ENCODE measurements at regions not wholly inside any gene's neighbourhood (a gene's known extent, or its start where the extent isn't known, plus 50 kb on each side); places are given as distances from the start of the nearest gene placed in this dataset.

DNA sequence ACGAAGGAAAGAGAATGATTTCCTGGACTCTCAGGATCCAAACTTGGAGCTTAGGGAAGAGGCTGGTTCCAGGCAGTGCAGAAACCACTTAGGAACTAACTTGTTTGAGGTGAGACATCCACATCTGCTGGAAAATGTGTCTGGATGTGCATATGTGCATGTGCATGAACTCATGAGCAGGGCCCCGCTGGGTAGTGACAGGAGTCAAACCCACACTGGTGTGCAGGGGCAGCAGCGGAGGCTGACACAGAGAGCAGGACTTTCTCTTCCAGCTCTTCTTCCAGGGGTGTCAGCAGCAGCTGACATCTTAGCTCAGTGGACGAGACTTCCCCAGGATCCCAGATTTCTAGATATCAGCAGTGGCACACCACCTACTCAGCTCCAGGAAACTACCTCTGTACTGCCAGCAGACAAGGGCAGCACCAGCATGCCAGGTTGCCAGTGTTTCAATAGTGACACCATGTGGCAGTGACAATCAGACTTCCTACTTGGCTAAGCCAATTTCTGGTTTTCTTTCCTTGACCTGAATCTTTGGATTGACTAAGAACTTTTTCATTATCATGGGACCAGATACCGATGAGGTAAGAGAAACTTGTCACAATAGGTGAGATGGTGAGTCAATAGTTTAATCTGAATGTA is 227.5 kb upstream of the ZC3H12C start:
- H3K9me3 ChIP-seq (replicated peaks; ENCODE audit: low read length): no peaks in the 10 kb centered on the region
- H3K4me1 ChIP-seq (ENCODE audit: control insufficient read depth, insufficient read depth, low read length): no peaks in the 10 kb centered on the region
- H3K9ac ChIP-seq (ENCODE audit: low read depth, low read length): no peak overlapping the region
- H3K36me3 ChIP-seq (ENCODE audit: insufficient read depth, low read length): no peaks in the 10 kb centered on the region
- H3K27me3 ChIP-seq (ENCODE audit: control insufficient read depth, insufficient read depth, low read length): no peaks in the 10 kb centered on the region
- no peak overlapping the region for H3K4me2 ChIP-seq (ENCODE audit: low read length)
- no peak overlapping the region for H3K4me3 ChIP-seq (ENCODE audit: low read length)

DNA sequence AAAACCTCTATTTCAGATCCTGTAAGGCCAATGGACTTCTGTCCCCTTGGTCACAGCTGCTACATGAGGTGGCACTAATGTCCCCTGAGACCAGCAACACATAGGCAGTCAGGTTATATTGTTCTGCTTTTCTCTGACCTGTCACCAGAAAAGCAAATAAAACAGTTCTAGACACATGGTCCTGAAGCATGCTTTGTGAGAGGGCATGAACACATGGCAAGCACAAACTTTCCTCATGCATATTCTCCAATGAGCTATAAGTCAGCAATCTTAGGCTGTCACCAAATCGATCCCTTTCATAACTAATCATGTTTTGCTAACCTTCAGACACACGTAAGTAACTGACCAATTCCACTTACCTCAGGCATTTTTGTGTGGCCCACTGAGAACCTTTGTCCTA is 225.4 kb upstream of the ZC3H12C start:
- H3K4me2 ChIP-seq (ENCODE audit: low read length): no peak overlapping the region
- no peaks in the 10 kb centered on the region for H3K36me3 ChIP-seq (ENCODE audit: insufficient read depth, low read length)
- no peaks in the 10 kb centered on the region for H3K4me1 ChIP-seq (ENCODE audit: control insufficient read depth, insufficient read depth, low read length)
- no peaks in the 10 kb centered on the region for H3K27me3 ChIP-seq (ENCODE audit: control insufficient read depth, insufficient read depth, low read length)
- no peak overlapping the region for H3K9ac ChIP-seq (ENCODE audit: low read depth, low read length)
- H3K9me3 ChIP-seq (replicated peaks; ENCODE audit: low read length): no peaks in the 10 kb centered on the region
- H3K4me3 ChIP-seq (ENCODE audit: low read length): no peak overlapping the region

DNA sequence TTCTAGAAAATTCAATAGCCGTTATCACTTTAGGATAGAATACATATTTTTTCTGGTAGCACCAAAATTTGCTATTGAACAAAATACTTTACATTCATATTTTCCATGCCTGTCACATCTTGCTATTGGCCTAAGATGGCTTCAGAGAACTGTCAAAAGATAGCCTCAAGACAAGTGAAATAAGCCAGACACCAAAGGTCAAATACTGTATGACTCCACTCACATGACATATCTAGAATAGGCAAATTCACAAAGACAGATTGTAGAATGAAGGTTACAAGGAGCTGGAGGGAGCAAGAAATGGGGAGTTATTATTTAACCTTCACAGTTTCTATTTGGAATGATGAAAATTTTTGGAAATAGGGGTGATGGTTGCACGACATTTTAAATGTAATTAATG is 223.7 kb upstream of the ZC3H12C start:
- H3K9ac ChIP-seq (ENCODE audit: low read depth, low read length): no peak overlapping the region
- H3K27me3 ChIP-seq (ENCODE audit: control insufficient read depth, insufficient read depth, low read length): no peaks in the 10 kb centered on the region

DNA sequence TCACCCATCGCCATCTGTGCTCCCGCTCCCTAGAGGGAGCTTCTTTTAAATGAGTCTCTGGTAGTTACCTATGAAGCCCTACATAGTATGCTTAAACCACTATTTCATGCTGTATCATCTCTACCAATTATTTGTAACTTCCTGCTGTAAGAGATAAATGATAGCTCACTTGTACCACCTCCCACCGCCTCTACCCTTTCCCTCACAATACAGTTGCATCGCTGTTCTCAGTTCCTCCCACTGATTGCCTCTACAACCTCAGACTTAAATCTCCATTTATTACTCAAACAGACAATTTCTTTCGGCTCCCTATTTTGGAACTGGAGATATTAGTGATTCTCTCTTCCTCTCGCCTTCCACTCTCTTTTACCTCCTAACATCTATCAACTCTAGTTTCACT is 222.9 kb upstream of the ZC3H12C start:
- Histone ChIP-seq H3K4me2 (ENCODE audit: low read length) (no peak overlapping the region), H3K9me3 (replicated peaks; ENCODE audit: low read length) (no peaks in the 10 kb centered on the region), H3K4me3 (ENCODE audit: low read length) (no peak overlapping the region)

More for the DNA sequence above, 223.7 kb upstream of the ZC3H12C start:
- Histone ChIP-seq H3K4me2 (ENCODE audit: low read length) (no peak overlapping the region), H3K4me1 (ENCODE audit: control insufficient read depth, insufficient read depth, low read length) (no peaks in the 10 kb centered on the region), H3K4me3 (ENCODE audit: low read length) (no peak overlapping the region), H3K36me3 (ENCODE audit: insufficient read depth, low read length) (no peaks in the 10 kb centered on the region), H3K9me3 (replicated peaks; ENCODE audit: low read length) (no peaks in the 10 kb centered on the region)

DNA sequence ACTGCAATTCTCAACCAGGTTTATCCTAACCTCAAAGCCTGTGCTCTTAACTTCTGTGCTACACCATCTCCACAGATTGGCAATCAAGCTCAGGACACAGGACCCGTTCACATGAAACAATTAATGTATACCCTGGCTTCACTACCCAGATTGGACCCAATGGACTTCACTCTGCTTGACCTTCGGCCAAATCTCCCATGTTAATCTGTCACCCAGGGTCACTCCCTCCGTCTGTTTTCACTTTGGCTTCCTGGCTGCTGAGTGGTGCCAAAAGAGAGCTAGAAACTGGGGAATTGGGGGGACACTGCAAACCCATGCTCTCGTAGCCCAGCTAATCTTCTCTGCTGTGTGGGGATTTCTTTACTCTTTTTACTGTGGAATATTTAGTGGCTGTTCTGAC is 216.1 kb upstream of the ZC3H12C start:
- Histone ChIP-seq H3K4me1 (ENCODE audit: control insufficient read depth, insufficient read depth, low read length) (no peaks in the 10 kb centered on the region), H3K36me3 (ENCODE audit: insufficient read depth, low read length) (no peaks in the 10 kb centered on the region), H3K9ac (ENCODE audit: low read depth, low read length) (no peak overlapping the region), H3K4me2 (ENCODE audit: low read length) (no peak overlapping the region), H3K4me3 (ENCODE audit: low read length) (no peak overlapping the region), H3K27me3 (ENCODE audit: control insufficient read depth, insufficient read depth, low read length) (no peaks in the 10 kb centered on the region), H3K9me3 (replicated peaks; ENCODE audit: low read length) (no peaks in the 10 kb centered on the region)

More for the DNA sequence above, 222.9 kb upstream of the ZC3H12C start:
- Histone ChIP-seq H3K4me1 (ENCODE audit: control insufficient read depth, insufficient read depth, low read length) (no peaks in the 10 kb centered on the region), H3K9ac (ENCODE audit: low read depth, low read length) (no peak overlapping the region), H3K36me3 (ENCODE audit: insufficient read depth, low read length) (no peaks in the 10 kb centered on the region), H3K27me3 (ENCODE audit: control insufficient read depth, insufficient read depth, low read length) (no peaks in the 10 kb centered on the region)

DNA sequence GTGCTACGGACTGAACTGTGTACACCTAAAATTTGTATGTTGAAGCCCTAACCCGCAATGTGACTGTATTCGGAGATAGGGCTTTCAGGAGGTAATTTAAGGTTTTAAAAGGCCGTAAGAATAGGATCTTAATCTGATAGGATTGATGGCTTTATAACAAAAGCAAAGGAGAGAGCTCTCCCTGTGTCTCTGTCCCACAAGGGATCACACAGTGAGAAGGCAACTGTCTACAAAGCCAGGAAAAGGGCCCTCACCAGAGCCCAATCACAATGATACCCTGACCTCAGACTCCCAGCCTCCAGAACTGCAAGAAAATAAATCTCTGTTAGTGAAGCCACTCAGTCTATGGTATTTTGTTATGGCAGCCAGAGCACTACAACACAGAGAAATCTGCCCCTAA is 208.7 kb upstream of the ZC3H12C start:
- no peaks in the 10 kb centered on the region for H3K4me1 ChIP-seq (ENCODE audit: control insufficient read depth, insufficient read depth, low read length)
- H3K36me3 ChIP-seq (ENCODE audit: insufficient read depth, low read length): no peaks in the 10 kb centered on the region
- H3K4me2 ChIP-seq (ENCODE audit: low read length): no peak overlapping the region
- no peak overlapping the region for H3K4me3 ChIP-seq (ENCODE audit: low read length)
- H3K27me3 ChIP-seq (ENCODE audit: control insufficient read depth, insufficient read depth, low read length): peaks cover 5% of the 10 kb centered on the region
- H3K9ac ChIP-seq (ENCODE audit: low read depth, low read length): no peak overlapping the region
- H3K9me3 ChIP-seq (replicated peaks; ENCODE audit: low read length): no peaks in the 10 kb centered on the region

DNA sequence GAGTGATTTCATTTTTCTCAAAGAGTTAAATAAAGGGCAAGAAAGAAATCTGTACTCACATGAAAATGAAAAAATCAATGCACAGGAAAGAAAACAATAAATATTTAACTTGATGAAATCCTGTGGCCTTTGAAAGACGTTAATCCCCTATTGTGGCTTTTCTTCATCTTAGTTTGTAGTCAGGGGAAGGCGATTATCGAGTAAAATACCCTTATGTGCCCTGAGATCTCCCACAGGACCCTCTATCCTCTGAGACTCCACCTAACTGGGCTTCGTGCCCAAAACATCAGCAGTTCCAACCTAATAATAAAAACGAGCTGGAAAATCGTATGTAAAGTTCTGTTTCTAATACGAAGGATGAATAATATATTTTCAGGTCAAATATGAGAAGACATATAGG is 208.2 kb upstream of the ZC3H12C start:
- peaks cover 5% of the 10 kb centered on the region for H3K27me3 ChIP-seq (ENCODE audit: control insufficient read depth, insufficient read depth, low read length)

DNA sequence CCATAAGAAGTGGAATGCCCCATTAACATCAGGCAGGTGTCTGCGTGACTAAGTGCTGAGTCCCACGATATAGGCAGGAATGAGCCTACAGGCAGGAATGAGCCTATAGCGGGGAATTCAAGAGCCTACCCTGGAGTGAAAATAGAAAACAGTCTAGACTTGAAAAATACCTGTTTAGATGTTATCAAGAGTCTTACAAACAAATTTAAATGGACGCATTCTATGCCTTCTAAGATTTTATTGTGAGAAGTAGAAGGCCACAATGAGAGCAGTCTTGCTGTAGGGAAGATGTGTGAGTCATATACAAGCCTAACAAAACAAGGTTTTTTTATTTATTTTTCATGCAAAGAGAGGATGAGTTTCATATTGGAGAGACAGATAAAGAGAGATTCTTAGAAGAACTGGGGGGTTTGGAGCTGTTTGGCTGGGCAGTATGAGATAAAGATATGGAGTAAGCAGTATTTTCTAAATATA is 200.8 kb upstream of the ZC3H12C start:
- no peaks in the 10 kb centered on the region for H3K36me3 ChIP-seq (ENCODE audit: insufficient read depth, low read length)
- no peak overlapping the region for H3K9ac ChIP-seq (ENCODE audit: low read depth, low read length)
- H3K4me3 ChIP-seq (ENCODE audit: low read length): no peak overlapping the region

More for the DNA sequence above, 208.2 kb upstream of the ZC3H12C start:
- H3K4me1 ChIP-seq (ENCODE audit: control insufficient read depth, insufficient read depth, low read length): no peaks in the 10 kb centered on the region
- H3K9me3 ChIP-seq (replicated peaks; ENCODE audit: low read length): no peaks in the 10 kb centered on the region
- no peak overlapping the region for H3K4me3 ChIP-seq (ENCODE audit: low read length)
- no peak overlapping the region for H3K4me2 ChIP-seq (ENCODE audit: low read length)
- no peak overlapping the region for H3K9ac ChIP-seq (ENCODE audit: low read depth, low read length)
- H3K36me3 ChIP-seq (ENCODE audit: insufficient read depth, low read length): no peaks in the 10 kb centered on the region

DNA sequence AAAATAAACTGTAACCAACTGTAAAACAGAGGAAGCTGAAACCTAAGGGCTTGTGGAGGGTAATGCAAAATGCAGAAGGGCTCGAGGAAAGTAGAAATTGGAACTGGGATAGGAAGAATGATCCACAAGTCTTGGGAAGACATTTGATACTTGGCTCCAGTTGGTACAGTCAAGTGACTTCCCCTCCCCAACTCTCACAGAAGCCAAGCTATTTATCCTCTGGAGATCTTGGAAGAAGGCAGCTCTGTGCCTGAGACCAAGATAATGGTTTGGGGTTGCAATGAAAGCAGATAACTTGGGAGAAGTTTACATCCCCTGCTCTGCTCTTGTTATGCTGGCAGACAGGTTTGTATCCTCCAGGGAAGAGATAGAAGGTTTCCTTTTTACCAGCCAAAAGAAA is 198.9 kb upstream of the ZC3H12C start:
- no peaks in the 10 kb centered on the region for H3K9me3 ChIP-seq (replicated peaks; ENCODE audit: low read length)
- no peak overlapping the region for H3K9ac ChIP-seq (ENCODE audit: low read depth, low read length)
- no peaks in the 10 kb centered on the region for H3K36me3 ChIP-seq (ENCODE audit: insufficient read depth, low read length)
- H3K27me3 ChIP-seq (ENCODE audit: control insufficient read depth, insufficient read depth, low read length): peaks cover 8% of the 10 kb centered on the region
- H3K4me1 ChIP-seq (ENCODE audit: control insufficient read depth, insufficient read depth, low read length): no peaks in the 10 kb centered on the region
- H3K4me2 ChIP-seq (ENCODE audit: low read length): no peak overlapping the region
- H3K4me3 ChIP-seq (ENCODE audit: low read length): no peak overlapping the region

More for the DNA sequence above, 200.8 kb upstream of the ZC3H12C start:
- Histone ChIP-seq H3K27me3 (ENCODE audit: control insufficient read depth, insufficient read depth, low read length) (peaks cover 10% of the 10 kb centered on the region), H3K4me2 (ENCODE audit: low read length) (no peak overlapping the region), H3K4me1 (ENCODE audit: control insufficient read depth, insufficient read depth, low read length) (no peaks in the 10 kb centered on the region), H3K9me3 (replicated peaks; ENCODE audit: low read length) (no peaks in the 10 kb centered on the region)

DNA sequence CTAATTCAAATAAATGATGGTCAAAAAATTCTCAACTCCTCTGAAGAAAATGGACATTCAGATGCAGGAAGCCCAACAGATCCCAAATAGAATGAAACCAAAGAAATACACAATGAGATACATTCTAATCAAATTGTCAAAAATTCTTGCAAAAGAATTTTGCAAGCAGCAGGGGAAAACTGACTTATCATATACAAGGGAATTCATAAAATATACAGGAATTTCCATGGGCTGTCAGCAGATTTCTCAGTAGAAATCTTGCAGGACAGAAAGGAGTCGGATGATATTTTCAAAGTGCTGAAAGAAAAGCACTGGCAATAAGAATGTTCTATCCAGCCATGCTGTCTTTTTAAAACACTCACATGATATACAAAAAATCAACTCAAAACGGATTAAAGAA is 194.6 kb upstream of the ZC3H12C start:
- H3K4me2 ChIP-seq (ENCODE audit: low read length): no peak overlapping the region
- H3K4me3 ChIP-seq (ENCODE audit: low read length): no peak overlapping the region
- no peaks in the 10 kb centered on the region for H3K9me3 ChIP-seq (replicated peaks; ENCODE audit: low read length)
- H3K27me3 ChIP-seq (ENCODE audit: control insufficient read depth, insufficient read depth, low read length): no peaks in the 10 kb centered on the region
- H3K36me3 ChIP-seq (ENCODE audit: insufficient read depth, low read length): no peaks in the 10 kb centered on the region
- H3K4me1 ChIP-seq (ENCODE audit: control insufficient read depth, insufficient read depth, low read length): no peaks in the 10 kb centered on the region
- H3K9ac ChIP-seq (ENCODE audit: low read depth, low read length): no peak overlapping the region

DNA sequence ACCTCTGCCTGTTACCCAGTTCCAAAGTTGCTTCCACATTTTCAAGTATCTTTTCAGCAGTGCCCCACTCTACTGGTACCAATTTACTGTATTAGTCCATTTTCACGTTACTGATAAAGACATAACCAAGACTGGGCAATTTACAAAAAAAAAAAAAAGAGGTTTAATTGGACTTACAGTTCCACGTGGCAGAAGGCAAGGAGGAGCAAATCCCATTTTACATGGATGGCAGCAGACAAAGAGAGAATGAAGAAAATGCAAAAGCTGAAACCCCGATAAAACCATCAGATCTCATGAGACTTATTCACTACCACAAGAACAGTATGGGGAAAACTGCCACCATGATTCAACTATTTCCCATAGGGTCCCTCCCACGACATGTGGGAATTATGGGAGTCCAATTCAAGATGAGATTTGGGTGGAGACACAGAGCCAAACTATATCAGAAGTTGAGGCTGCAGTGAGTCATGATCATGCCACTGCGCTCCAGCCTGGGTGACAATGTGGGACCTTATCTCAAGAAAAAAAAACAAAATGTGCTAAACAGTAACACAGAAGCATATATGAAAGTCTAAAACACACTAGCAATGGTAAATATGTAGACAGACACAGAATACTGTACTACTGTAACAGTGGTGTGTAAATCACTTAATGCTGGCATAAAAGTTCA is 190.3 kb upstream of the ZC3H12C start:
- no peaks in the 10 kb centered on the region for H3K4me1 ChIP-seq (ENCODE audit: control insufficient read depth, insufficient read depth, low read length)
- H3K4me3 ChIP-seq (ENCODE audit: low read length): no peak overlapping the region

DNA sequence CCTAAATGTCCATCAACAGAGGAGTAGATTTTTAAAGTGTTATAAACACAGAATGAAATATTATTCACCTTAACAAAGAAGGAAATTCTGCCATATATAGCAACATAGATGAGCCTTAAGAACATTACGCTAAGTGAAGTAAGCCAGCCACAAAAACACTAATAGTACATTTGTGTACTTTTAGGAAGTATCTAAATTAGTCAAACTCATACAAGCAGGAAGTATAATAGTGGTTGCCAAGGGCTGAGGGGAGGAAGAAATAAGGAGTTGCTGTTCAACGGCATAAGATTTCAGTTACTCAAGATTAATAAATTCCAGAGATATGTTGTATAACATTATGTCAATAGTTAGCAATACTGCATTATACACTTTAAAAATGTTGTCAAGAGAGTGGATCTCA is 181.7 kb upstream of the ZC3H12C start:
- no peaks in the 10 kb centered on the region for H3K9me3 ChIP-seq (replicated peaks; ENCODE audit: low read length)
- H3K27me3 ChIP-seq (ENCODE audit: control insufficient read depth, insufficient read depth, low read length): no peaks in the 10 kb centered on the region
- peaks cover 5% of the 10 kb centered on the region for H3K4me1 ChIP-seq (ENCODE audit: control insufficient read depth, insufficient read depth, low read length)

More for the DNA sequence above, 190.3 kb upstream of the ZC3H12C start:
- H3K9me3 ChIP-seq (replicated peaks; ENCODE audit: low read length): no peaks in the 10 kb centered on the region
- H3K9ac ChIP-seq (ENCODE audit: low read depth, low read length): no peak overlapping the region
- no peaks in the 10 kb centered on the region for H3K27me3 ChIP-seq (ENCODE audit: control insufficient read depth, insufficient read depth, low read length)
- H3K4me2 ChIP-seq (ENCODE audit: low read length): no peak overlapping the region
- H3K36me3 ChIP-seq (ENCODE audit: insufficient read depth, low read length): no peaks in the 10 kb centered on the region

More for the DNA sequence above, 181.7 kb upstream of the ZC3H12C start:
- Histone ChIP-seq H3K36me3 (ENCODE audit: insufficient read depth, low read length) (no peaks in the 10 kb centered on the region), H3K4me3 (ENCODE audit: low read length) (no peak overlapping the region), H3K4me2 (ENCODE audit: low read length) (no peak overlapping the region), H3K9ac (ENCODE audit: low read depth, low read length) (no peak overlapping the region)
